GM20000 (cell line): ENCODE measurements at regions not wholly inside any gene's neighbourhood (a gene's known extent, or its start where the extent isn't known, plus 50 kb on each side); places are given as distances from the start of the nearest gene placed in this dataset.
"Not testable (repeated sequence)": the region's sequence is repeated elsewhere in the genome, so short reads cannot be mapped to it uniquely, and the experiment has no call there.

ENCODE experiments used
- DNase-seq: peaks from one replicate; pipeline ENCODE4 v3.0.0; 2012; ENCODE audit warnings: low spot score
- TF ChIP-seq, protein P1 (sequence below): IDR thresholded peaks from 2 replicates; pipeline ENCODE4 v1.5.1; 2012; ENCODE audit warnings: mild to moderate bottlenecking, control low read depth; ENCODE audit errors: extremely low read depth, missing control alignments

DNA sequence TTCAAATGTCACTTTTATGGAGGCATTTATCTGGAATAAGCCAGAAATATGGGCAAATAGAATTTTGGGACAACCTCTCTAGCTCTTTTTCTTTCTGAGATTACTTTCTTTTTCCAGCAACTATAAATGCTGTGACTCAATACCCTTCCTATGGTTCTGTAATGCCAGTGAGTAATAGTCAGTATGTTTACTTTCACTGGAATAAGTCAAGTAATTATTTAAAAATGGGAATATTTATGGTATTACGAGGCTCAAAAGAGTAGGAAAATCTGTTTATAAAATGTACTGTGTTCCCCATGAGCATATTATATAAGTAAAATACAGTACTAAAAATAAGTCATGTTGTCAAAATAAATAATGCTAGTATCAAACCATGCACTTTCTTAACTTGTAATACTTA lies 750.5 kb downstream of the LUZP2 start:
- no peak for DNase-seq

DNA sequence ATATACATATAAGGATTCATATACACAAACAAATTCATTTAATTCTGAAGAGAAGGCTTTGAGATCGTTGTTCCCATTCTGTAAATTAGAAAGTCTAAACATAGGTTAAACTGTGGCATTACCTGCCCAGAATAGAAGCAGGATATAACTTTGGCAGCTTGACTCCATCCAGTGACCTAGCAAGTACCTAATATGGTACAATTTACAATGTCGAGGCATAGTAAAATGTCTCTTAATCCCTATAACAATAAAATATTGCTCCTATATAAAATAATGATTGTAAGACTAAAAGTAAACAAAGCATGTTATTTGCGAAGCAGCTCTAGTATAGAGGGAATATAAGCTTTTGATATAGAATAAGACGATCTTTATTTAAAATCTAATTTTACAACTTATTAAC lies 756.0 kb downstream of the LUZP2 start:
- TF ChIP-seq, protein P1, sequence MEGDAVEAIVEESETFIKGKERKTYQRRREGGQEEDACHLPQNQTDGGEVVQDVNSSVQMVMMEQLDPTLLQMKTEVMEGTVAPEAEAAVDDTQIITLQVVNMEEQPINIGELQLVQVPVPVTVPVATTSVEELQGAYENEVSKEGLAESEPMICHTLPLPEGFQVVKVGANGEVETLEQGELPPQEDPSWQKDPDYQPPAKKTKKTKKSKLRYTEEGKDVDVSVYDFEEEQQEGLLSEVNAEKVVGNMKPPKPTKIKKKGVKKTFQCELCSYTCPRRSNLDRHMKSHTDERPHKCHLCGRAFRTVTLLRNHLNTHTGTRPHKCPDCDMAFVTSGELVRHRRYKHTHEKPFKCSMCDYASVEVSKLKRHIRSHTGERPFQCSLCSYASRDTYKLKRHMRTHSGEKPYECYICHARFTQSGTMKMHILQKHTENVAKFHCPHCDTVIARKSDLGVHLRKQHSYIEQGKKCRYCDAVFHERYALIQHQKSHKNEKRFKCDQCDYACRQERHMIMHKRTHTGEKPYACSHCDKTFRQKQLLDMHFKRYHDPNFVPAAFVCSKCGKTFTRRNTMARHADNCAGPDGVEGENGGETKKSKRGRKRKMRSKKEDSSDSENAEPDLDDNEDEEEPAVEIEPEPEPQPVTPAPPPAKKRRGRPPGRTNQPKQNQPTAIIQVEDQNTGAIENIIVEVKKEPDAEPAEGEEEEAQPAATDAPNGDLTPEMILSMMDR, result no peak
- no peak for DNase-seq

More for the DNA sequence above, 750.5 kb downstream of the LUZP2 start:
- TF ChIP-seq, protein P1, result no peak

GRCh38 chr11:25263861-25264260 lies 767.0 kb downstream of the LUZP2 start:
- DNase-seq, result not testable (repeated sequence)

DNA sequence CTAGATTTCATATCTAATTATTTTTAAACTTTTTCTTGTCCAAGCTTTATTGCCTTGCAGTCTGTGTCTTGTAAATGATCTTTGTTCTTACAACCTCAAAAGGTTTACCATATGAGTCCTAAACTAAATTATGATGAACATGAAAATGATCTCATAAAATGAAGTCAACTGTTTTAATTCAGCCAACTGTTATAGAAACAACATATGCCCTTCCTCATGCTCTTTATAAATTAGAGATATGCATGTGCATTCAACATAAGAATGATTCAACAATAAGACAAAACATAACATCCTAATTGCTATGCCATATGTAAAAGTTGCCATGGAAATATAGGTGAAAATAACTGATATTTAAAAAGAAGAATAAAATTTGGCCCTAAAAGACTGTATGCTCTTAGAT lies 774.4 kb downstream of the LUZP2 start:
- TF ChIP-seq, protein P1, result no peak
- DNase-seq, result no peak

- TF ChIP-seq, protein P1, result no peak
Observed at GRCh38 chr11:25272214-25272613, 775.4 kb downstream of the LUZP2 start.

DNA sequence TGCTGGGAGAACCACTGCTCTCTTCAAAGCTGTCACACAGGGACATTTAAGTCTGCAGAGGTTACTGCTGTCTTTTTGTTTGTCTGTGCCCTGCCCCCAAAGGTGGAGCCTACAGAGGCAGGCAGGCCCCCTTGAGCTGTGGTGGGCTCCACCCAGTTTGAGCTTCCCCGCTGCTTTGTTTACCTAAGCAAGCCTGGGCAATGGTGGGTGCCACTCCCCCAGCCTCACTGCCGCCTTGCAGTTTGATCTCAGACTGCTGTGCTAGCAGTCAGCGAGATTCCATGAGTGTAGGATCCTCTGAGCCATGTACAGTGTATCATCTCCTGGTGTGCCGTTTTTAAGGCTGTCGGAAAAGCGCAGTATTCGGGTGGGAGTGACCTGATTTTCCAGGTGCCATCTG lies 784.0 kb downstream of the LUZP2 start:
- DNase-seq, result not testable (repeated sequence)

More at GRCh38 chr11:25272214-25272613, 775.4 kb downstream of the LUZP2 start:
- DNase-seq, result no peak

GRCh38 chr11:25293166-25293565 lies 796.3 kb downstream of the LUZP2 start:
- DNase-seq, result no peak
- TF ChIP-seq, protein P1, result no peak

- no peak for DNase-seq
- TF ChIP-seq, protein P1, result no peak
Observed at GRCh38 chr11:25298450-25298849, 801.6 kb downstream of the LUZP2 start.

DNA sequence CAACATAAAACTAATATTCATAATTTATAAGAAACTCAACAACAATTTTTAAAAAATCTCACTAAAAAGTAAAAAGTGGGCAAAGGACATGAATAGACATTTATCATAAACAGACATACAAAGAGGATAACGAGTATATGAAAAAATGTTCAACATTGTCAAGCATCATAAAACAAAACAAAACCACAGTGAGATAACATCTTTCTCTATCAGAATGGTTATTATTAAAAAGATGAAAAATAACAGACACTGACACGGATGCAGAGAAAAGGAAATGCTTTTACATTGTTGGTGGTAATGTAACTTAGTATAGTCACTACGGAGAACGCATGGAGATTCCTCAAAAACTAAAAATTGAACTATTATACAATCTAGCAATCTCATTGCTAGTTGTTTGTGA lies 813.0 kb downstream of the LUZP2 start:
- TF ChIP-seq, protein P1, result no peak
- DNase-seq, result no peak
